ENCODE measurements at regions not wholly inside any gene's neighbourhood (a gene's known extent, or its start where the extent isn't known, plus 50 kb on each side); places are given as distances from the start of the nearest gene placed in this dataset.

GRCh38 chrX:131365766-131366165 lies 76.7 kb upstream of the IGSF1 start:
- intact Hi-C loops (cut with micrococcal nuclease; ENCODE audit: unreplicated experiment), result no loop called here
- Histone ChIP-seq H3K79me2 (ENCODE audit: control insufficient read depth, insufficient read depth, low read length) (no peaks in the 10 kb centered on the region), H3K27me3 (replicated peaks in 1 of 2; ENCODE audit: control insufficient read depth in 2 of 2, insufficient read depth in 2 of 2, low read length in 1 of 2) (no peaks in the 10 kb centered on the region; a peak in 1 of 4 replicates), H3K9me3 (replicated peaks; ENCODE audit: control insufficient read depth, insufficient read depth, low read length) (no peaks in the 10 kb centered on the region), H4K20me1 (ENCODE audit: control insufficient read depth, insufficient read depth) (no peaks in the 10 kb centered on the region), H3K36me3 (ENCODE audit: control insufficient read depth in 2 of 2, insufficient read depth in 2 of 2, low read length in 1 of 2) (no peaks in the 10 kb centered on the region), H2AFZ (ENCODE audit: control insufficient read depth, low read depth, low read length) (no peak overlapping the region), H3K4me1 (ENCODE audit: control insufficient read depth, insufficient read depth, low read length) (no peaks in the 10 kb centered on the region), H3K4me2 (ENCODE audit: control insufficient read depth, insufficient read depth) (no peak overlapping the region), H3K27ac (ENCODE audit: control insufficient read depth, insufficient read depth) (no peak overlapping the region), H3K9ac (ENCODE audit: control insufficient read depth, insufficient read depth, low read length) (no peak overlapping the region), H3K4me3 (no peak overlapping the region)
- TF ChIP-seq PAX5 (IDR thresholded peaks at IDR 0.05; ENCODE audit: borderline replicate concordance, low read depth, low read length), result no peak
- TF ChIP-seq IRF3 (IDR thresholded peaks at IDR 0.05), result no peak
- no peak for TF ChIP-seq EGR1 (IDR thresholded peaks at IDR 0.05; ENCODE audit: borderline replicate concordance in 1 of 2, low read depth in 2 of 2, low read length in 2 of 2)
- TF ChIP-seq POU2F2 (IDR thresholded peaks at IDR 0.05; ENCODE audit: borderline replicate concordance, low read depth, low read length), result no peak
- no peak for TF ChIP-seq BRCA1 (IDR thresholded peaks at IDR 0.05; ENCODE audit: low read depth, low read length)
- no peak for TF ChIP-seq SUPT20H (IDR thresholded peaks at IDR 0.05; ENCODE audit: borderline replicate concordance, control insufficient read depth, low read depth, low read length)
- no peak for TF ChIP-seq CBX5 (IDR thresholded peaks at IDR 0.05; ENCODE audit: low read depth)
- TF ChIP-seq MYB (IDR thresholded peaks at IDR 0.05; ENCODE audit: borderline replicate concordance, low read depth, low read length), result no peak
- TF ChIP-seq MYC (IDR thresholded peaks at IDR 0.05; ENCODE audit: insufficient read depth, insufficient read length, insufficient replicate concordance, low read length, severe bottlenecking), result no peak
- no peak for TF ChIP-seq FOS (IDR thresholded peaks at IDR 0.05; ENCODE audit: borderline replicate concordance, extremely low read depth, insufficient read length)
- TF ChIP-seq STAT3 (IDR thresholded peaks at IDR 0.05; ENCODE audit: low read depth, low read length), result no peak
- FAIRE-seq, result no peak
- no peak for ATAC-seq
- DNase-seq (ENCODE audit: low read depth, low spot score), result no peak
- WGBS (ENCODE audit: insufficient coverage, insufficient replicate concordance, low lambda C conversion rate, missing lambda C conversion rate), result 19% methylated on average over 3 of the region's 3 CpGs
- no TSS peak for BruUV-seq (replicated peaks)
- POLR2A ChIA-PET, result no interaction called here
- RAD21 ChIA-PET (ENCODE audit: unreplicated experiment), result no interaction called here
- in situ Hi-C loops (cut with MboI), result no loop called here
- SMC1A ChIA-PET (ENCODE audit: uncharacterized antibody, unreplicated experiment), result interaction anchor here (1.1 to 1.4 kb wide), 2 partner anchors 9 to 103 kb away, joined by 3 to 4 read pairs; no protein-coding TSS in a partner anchor
- CTCF ChIA-PET, result no interaction called here

Data from GM12878 (cell line).